HepG2 (cell line): ENCODE measurements at regions not wholly inside any gene's neighbourhood (a gene's known extent, or its start where the extent isn't known, plus 50 kb on each side); places are given as distances from the start of the nearest gene placed in this dataset.

Experiments used
- HDAC1 ChIP-seq: sonication (generic); formaldehyde crosslinking; IDR thresholded peaks from 2 replicates; pipeline ENCODE4 v1.5.1; 2020; ENCODE audit warnings: mild to moderate bottlenecking, missing genetic modification reagents
- PITX1 ChIP-seq: sonication (generic); formaldehyde crosslinking; IDR thresholded peaks from 2 replicates; pipeline ENCODE4 v1.5.1; 2020; ENCODE audit warnings: mild to moderate bottlenecking, missing genetic modification reagents
- RARA ChIP-seq: IDR thresholded peaks from 2 replicates; pipeline ENCODE4 v1.6.1; 2016; ENCODE audit warnings: missing genetic modification reagents, missing compliant biosample characterization
- SAP130 ChIP-seq: IDR thresholded peaks from 2 replicates; pipeline ENCODE4 v1.6.1; 2016; ENCODE audit warnings: low read depth
- SOX5 ChIP-seq: IDR thresholded peaks from 2 replicates; pipeline ENCODE4 v1.6.1; 2016; ENCODE audit warnings: borderline replicate concordance
- STAG1 ChIP-seq: sonication (generic); formaldehyde crosslinking; IDR thresholded peaks from 2 replicates; pipeline ENCODE4 v1.4.0; 2020; ENCODE audit warnings: missing genetic modification reagents
- ZBTB38 ChIP-seq: sonication (generic); formaldehyde crosslinking; IDR thresholded peaks from 2 replicates; pipeline ENCODE4 v1.5.1; 2020; ENCODE audit warnings: mild to moderate bottlenecking, missing genetic modification reagents
- ZFP36 ChIP-seq: fragments of 150-350 bp; IDR thresholded peaks from 2 replicates; pipeline ENCODE4 v1.6.1; 2018; ENCODE audit warnings: borderline replicate concordance, low read length, low read depth; ENCODE audit not compliant: partially characterized antibody
- ZNF235 ChIP-seq: sonication (generic); formaldehyde crosslinking; IDR thresholded peaks from 2 replicates; pipeline ENCODE4 v1.8.1; 2023; ENCODE audit warnings: mild to moderate bottlenecking, missing genetic modification reagents, borderline replicate concordance
- ZNF274 ChIP-seq: sonication (generic); formaldehyde crosslinking; IDR thresholded peaks from 2 replicates; pipeline ENCODE4 v1.5.1; 2020; ENCODE audit warnings: mild to moderate bottlenecking, missing genetic modification reagents
- TF ChIP-seq, protein P1 (sequence below): sonication (generic); formaldehyde crosslinking; IDR thresholded peaks from 2 replicates; pipeline ENCODE4 v1.4.0; 2020; ENCODE audit warnings: missing genetic modification reagents
- TF ChIP-seq, protein P2 (sequence below): IDR thresholded peaks from 2 replicates; pipeline ENCODE4 v1.6.1; 2016; ENCODE audit warnings: mild to moderate bottlenecking, missing biosample characterization, missing genetic modification reagents
- TF ChIP-seq, protein P3 (sequence below): IDR thresholded peaks from 2 replicates; pipeline ENCODE4 v1.6.1; 2016; ENCODE audit warnings: control low read depth
- TF ChIP-seq, protein P4 (sequence below): sonication (generic); formaldehyde crosslinking; IDR thresholded peaks from 2 replicates; pipeline ENCODE4 v1.5.1; 2020; ENCODE audit warnings: missing genetic modification reagents, mild to moderate bottlenecking, borderline replicate concordance
- TF ChIP-seq, protein P5 (sequence below): sonication (generic); formaldehyde crosslinking; IDR thresholded peaks from 2 replicates; pipeline ENCODE4 v1.4.0; 2020; ENCODE audit warnings: missing genetic modification reagents, borderline replicate concordance
- TF ChIP-seq, protein P6 (sequence below): IDR thresholded peaks from 2 replicates; pipeline ENCODE4 v1.4.0; 2020; ENCODE audit warnings: mild to moderate bottlenecking, missing genetic modification reagents

DNA sequence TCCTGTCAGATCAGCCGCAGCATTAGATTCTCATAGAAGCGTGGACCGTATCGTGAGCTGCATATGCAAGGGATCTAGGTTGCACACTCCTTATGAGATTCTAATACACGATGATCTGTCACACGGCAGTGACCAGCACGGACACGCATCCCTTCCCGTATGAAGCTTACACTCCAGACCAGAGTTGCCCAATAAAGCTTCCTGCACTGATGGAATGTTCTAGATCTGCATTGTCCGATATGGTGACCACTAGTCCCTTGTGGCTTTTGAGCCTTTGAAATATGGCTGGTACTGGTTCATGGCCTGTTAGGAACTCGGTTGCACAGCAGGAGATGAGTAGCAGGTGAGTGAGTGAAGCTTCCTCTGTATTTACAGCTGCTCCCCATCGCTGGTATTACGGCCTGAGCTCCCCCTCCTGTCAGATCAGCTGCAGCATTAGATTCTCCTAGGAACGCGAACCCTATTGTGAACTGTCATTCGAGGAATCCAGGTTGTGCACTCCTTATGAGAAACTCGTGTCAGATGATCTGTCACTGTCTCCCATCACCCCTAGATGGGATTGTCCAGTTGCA is 49.8 kb upstream of the ZCCHC14 start (continued):
- TF ChIP-seq, protein P1, sequence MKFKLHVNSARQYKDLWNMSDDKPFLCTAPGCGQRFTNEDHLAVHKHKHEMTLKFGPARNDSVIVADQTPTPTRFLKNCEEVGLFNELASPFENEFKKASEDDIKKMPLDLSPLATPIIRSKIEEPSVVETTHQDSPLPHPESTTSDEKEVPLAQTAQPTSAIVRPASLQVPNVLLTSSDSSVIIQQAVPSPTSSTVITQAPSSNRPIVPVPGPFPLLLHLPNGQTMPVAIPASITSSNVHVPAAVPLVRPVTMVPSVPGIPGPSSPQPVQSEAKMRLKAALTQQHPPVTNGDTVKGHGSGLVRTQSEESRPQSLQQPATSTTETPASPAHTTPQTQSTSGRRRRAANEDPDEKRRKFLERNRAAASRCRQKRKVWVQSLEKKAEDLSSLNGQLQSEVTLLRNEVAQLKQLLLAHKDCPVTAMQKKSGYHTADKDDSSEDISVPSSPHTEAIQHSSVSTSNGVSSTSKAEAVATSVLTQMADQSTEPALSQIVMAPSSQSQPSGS = no peak
- TF ChIP-seq HDAC1 (0 out of 2 replicates have a peak, but pooled peaks have one; percentile 18), ZNF274 (CRISPR knock-in tag) (no peak), PITX1 (0 out of 2 replicates have a peak, but pooled peaks have one; percentile 32), ZFP36 (no peak), ZBTB38 (CRISPR knock-in tag) (no peak; the same call in 1 of the 2 replicates), SOX5 (CRISPR knock-in tag) (0 out of 2 replicates have a peak, but pooled peaks have one; percentile 11), STAG1 (peak; percentile 82), RARA (CRISPR knock-in tag) (peak; percentile 43; the same call in 1 of the 2 replicates), SAP130 (CRISPR knock-in tag) (peak; percentile 63), ZNF235 (CRISPR knock-in tag) (no peak)
- TF ChIP-seq, protein P2, sequence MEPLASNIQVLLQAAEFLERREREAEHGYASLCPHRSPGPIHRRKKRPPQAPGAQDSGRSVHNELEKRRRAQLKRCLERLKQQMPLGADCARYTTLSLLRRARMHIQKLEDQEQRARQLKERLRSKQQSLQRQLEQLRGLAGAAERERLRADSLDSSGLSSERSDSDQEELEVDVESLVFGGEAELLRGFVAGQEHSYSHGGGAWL (CRISPR knock-in tag) = no peak
- TF ChIP-seq, protein P3, sequence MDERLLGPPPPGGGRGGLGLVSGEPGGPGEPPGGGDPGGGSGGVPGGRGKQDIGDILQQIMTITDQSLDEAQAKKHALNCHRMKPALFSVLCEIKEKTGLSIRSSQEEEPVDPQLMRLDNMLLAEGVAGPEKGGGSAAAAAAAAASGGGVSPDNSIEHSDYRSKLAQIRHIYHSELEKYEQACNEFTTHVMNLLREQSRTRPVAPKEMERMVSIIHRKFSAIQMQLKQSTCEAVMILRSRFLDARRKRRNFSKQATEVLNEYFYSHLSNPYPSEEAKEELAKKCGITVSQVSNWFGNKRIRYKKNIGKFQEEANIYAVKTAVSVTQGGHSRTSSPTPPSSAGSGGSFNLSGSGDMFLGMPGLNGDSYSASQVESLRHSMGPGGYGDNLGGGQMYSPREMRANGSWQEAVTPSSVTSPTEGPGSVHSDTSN (CRISPR knock-in tag) = no peak
- TF ChIP-seq, protein P4, sequence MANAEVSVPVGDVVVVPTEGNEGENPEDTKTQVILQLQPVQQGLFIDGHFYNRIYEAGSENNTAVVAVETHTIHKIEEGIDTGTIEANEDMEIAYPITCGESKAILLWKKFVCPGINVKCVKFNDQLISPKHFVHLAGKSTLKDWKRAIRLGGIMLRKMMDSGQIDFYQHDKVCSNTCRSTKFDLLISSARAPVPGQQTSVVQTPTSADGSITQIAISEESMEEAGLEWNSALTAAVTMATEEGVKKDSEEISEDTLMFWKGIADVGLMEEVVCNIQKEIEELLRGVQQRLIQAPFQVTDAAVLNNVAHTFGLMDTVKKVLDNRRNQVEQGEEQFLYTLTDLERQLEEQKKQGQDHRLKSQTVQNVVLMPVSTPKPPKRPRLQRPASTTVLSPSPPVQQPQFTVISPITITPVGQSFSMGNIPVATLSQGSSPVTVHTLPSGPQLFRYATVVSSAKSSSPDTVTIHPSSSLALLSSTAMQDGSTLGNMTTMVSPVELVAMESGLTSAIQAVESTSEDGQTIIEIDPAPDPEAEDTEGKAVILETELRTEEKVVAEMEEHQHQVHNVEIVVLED (CRISPR knock-in tag) = no peak
- TF ChIP-seq, protein P5, sequence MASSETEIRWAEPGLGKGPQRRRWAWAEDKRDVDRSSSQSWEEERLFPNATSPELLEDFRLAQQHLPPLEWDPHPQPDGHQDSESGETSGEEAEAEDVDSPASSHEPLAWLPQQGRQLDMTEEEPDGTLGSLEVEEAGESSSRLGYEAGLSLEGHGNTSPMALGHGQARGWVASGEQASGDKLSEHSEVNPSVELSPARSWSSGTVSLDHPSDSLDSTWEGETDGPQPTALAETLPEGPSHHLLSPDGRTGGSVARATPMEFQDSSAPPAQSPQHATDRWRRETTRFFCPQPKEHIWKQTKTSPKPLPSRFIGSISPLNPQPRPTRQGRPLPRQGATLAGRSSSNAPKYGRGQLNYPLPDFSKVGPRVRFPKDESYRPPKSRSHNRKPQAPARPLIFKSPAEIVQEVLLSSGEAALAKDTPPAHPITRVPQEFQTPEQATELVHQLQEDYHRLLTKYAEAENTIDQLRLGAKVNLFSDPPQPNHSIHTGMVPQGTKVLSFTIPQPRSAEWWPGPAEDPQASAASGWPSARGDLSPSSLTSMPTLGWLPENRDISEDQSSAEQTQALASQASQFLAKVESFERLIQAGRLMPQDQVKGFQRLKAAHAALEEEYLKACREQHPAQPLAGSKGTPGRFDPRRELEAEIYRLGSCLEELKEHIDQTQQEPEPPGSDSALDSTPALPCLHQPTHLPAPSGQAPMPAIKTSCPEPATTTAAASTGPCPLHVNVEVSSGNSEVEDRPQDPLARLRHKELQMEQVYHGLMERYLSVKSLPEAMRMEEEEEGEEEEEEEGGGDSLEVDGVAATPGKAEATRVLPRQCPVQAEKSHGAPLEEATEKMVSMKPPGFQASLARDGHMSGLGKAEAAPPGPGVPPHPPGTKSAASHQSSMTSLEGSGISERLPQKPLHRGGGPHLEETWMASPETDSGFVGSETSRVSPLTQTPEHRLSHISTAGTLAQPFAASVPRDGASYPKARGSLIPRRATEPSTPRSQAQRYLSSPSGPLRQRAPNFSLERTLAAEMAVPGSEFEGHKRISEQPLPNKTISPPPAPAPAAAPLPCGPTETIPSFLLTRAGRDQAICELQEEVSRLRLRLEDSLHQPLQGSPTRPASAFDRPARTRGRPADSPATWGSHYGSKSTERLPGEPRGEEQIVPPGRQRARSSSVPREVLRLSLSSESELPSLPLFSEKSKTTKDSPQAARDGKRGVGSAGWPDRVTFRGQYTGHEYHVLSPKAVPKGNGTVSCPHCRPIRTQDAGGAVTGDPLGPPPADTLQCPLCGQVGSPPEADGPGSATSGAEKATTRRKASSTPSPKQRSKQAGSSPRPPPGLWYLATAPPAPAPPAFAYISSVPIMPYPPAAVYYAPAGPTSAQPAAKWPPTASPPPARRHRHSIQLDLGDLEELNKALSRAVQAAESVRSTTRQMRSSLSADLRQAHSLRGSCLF = no peak
- TF ChIP-seq, protein P6, sequence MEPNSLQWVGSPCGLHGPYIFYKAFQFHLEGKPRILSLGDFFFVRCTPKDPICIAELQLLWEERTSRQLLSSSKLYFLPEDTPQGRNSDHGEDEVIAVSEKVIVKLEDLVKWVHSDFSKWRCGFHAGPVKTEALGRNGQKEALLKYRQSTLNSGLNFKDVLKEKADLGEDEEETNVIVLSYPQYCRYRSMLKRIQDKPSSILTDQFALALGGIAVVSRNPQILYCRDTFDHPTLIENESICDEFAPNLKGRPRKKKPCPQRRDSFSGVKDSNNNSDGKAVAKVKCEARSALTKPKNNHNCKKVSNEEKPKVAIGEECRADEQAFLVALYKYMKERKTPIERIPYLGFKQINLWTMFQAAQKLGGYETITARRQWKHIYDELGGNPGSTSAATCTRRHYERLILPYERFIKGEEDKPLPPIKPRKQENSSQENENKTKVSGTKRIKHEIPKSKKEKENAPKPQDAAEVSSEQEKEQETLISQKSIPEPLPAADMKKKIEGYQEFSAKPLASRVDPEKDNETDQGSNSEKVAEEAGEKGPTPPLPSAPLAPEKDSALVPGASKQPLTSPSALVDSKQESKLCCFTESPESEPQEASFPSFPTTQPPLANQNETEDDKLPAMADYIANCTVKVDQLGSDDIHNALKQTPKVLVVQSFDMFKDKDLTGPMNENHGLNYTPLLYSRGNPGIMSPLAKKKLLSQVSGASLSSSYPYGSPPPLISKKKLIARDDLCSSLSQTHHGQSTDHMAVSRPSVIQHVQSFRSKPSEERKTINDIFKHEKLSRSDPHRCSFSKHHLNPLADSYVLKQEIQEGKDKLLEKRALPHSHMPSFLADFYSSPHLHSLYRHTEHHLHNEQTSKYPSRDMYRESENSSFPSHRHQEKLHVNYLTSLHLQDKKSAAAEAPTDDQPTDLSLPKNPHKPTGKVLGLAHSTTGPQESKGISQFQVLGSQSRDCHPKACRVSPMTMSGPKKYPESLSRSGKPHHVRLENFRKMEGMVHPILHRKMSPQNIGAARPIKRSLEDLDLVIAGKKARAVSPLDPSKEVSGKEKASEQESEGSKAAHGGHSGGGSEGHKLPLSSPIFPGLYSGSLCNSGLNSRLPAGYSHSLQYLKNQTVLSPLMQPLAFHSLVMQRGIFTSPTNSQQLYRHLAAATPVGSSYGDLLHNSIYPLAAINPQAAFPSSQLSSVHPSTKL (CRISPR knock-in tag) = peak; percentile 28; the same call in 1 of the 2 replicates
